ENCODE measurements at regions not wholly inside any gene's neighbourhood (a gene's known extent, or its start where the extent isn't known, plus 50 kb on each side); places are given as distances from the start of the nearest gene placed in this dataset.

DNA sequence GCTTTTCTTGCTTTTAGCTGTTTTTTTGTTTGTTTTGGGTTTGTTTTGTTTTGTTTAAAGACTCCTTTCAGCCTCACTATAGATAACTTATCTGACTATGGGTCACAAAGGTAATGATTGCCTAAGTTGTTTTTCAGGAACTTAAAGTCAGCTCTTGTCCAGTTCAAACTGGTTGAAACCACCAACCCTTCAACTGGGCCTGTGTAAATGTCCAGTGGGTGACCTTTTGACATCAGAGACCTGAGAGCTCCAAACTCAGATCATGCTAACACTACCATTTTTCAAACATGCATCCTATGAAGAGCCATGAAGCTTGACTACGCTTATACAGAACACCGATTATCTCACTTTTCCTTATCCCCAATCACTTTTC, 144.6 kb upstream of the RMP24 start:
- Histone ChIP-seq H3K4me1 (no peaks in the 10 kb centered on the region), H3K27ac (no peak overlapping the region), H3K9me3 (no peaks in the 10 kb centered on the region), H3K4me3 (no peak overlapping the region), H3K4me2 (no peak overlapping the region)
- TF ChIP-seq HOXA7 (CRISPR knock-in tag; IDR thresholded peaks at IDR 0.05) = no peak
- TF ChIP-seq FOSL2 (IDR thresholded peaks at IDR 0.05) = no peak
- TF ChIP-seq FOSL2 (CRISPR knock-in tag; IDR thresholded peaks at IDR 0.05) = no peak
- TF ChIP-seq, protein P1, sequence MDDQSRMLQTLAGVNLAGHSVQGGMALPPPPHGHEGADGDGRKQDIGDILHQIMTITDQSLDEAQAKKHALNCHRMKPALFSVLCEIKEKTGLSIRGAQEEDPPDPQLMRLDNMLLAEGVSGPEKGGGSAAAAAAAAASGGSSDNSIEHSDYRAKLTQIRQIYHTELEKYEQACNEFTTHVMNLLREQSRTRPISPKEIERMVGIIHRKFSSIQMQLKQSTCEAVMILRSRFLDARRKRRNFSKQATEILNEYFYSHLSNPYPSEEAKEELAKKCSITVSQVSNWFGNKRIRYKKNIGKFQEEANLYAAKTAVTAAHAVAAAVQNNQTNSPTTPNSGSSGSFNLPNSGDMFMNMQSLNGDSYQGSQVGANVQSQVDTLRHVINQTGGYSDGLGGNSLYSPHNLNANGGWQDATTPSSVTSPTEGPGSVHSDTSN (IDR thresholded peaks at IDR 0.05) = no peak
- TF ChIP-seq RFX5 (IDR thresholded peaks at IDR 0.05) = no peak
- TF ChIP-seq EP300 (IDR thresholded peaks at IDR 0.05) = no peak
- TF ChIP-seq, protein P2, sequence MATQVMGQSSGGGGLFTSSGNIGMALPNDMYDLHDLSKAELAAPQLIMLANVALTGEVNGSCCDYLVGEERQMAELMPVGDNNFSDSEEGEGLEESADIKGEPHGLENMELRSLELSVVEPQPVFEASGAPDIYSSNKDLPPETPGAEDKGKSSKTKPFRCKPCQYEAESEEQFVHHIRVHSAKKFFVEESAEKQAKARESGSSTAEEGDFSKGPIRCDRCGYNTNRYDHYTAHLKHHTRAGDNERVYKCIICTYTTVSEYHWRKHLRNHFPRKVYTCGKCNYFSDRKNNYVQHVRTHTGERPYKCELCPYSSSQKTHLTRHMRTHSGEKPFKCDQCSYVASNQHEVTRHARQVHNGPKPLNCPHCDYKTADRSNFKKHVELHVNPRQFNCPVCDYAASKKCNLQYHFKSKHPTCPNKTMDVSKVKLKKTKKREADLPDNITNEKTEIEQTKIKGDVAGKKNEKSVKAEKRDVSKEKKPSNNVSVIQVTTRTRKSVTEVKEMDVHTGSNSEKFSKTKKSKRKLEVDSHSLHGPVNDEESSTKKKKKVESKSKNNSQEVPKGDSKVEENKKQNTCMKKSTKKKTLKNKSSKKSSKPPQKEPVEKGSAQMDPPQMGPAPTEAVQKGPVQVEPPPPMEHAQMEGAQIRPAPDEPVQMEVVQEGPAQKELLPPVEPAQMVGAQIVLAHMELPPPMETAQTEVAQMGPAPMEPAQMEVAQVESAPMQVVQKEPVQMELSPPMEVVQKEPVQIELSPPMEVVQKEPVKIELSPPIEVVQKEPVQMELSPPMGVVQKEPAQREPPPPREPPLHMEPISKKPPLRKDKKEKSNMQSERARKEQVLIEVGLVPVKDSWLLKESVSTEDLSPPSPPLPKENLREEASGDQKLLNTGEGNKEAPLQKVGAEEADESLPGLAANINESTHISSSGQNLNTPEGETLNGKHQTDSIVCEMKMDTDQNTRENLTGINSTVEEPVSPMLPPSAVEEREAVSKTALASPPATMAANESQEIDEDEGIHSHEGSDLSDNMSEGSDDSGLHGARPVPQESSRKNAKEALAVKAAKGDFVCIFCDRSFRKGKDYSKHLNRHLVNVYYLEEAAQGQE (IDR thresholded peaks at IDR 0.05) = no peak
- no peak for TF ChIP-seq NPAS2 (CRISPR knock-in tag; IDR thresholded peaks at IDR 0.05; ENCODE audit: borderline replicate concordance)
- CTCF ChIA-PET = interaction anchor here (1.0 kb wide), 1 partner anchor 72 kb away, joined by 3 read pairs; no protein-coding TSS in a partner anchor
- 77% methylated on average over 2 of the region's 2 CpGs for WGBS (ENCODE audit: missing lambda C conversion rate)
- ATAC-seq = no peak
- POLR2A ChIA-PET = no interaction called here
- no peak for FAIRE-seq
- DNase-seq (ENCODE audit: low read depth in 1 of 2, low spot score in 1 of 2) = no peak

DNA sequence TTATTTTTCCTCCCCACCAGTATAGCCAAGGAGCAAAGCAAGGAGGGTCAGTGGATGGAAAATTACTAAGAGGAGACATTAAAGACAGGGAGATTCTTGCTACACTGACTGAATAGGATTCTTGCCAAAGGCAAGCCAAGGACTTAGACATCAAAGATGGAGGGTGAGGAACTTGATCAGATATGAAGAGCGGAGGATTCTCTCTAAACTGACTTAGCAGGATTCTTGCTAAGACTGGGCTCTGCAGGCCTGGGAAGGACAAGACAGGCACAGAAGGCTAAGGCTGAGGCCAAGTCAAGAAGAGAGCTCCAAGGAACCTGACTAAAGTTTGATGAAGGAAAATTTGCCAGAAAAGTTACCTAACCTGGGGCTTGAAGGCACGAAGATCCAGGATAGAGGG, 143.9 kb upstream of the RMP24 start:
- ChIA-PET POLR2A (no interaction called here), CTCF (no interaction called here)
- DNase-seq (ENCODE audit: low read depth in 1 of 2, low spot score in 1 of 2) (no peak), ATAC-seq (no peak), FAIRE-seq (no peak)
- TF ChIP-seq SREBF2 (IDR thresholded peaks at IDR 0.05) (no peak), MAZ (IDR thresholded peaks at IDR 0.05; ENCODE audit: borderline replicate concordance, low read depth, low read length) (no peak), CHD2 (IDR thresholded peaks at IDR 0.05; ENCODE audit: low read length, partially characterized antibody) (no peak), BHLHE40 (IDR thresholded peaks at IDR 0.05; ENCODE audit: low read depth, low read length) (no peak), HOXB5 (CRISPR knock-in tag; IDR thresholded peaks at IDR 0.05) (no peak), FOSL2 (IDR thresholded peaks at IDR 0.05) (no peak), FOSL2 (CRISPR knock-in tag; IDR thresholded peaks at IDR 0.05) (no peak), NPAS2 (CRISPR knock-in tag; IDR thresholded peaks at IDR 0.05; ENCODE audit: borderline replicate concordance) (no peak)
- TF ChIP-seq, protein P3, sequence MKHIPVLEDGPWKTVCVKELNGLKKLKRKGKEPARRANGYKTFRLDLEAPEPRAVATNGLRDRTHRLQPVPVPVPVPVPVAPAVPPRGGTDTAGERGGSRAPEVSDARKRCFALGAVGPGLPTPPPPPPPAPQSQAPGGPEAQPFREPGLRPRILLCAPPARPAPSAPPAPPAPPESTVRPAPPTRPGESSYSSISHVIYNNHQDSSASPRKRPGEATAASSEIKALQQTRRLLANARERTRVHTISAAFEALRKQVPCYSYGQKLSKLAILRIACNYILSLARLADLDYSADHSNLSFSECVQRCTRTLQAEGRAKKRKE (CRISPR knock-in tag; IDR thresholded peaks at IDR 0.05; ENCODE audit: low read depth) = no peak
- no peak overlapping the region for H3K27ac ChIP-seq
- H3K9me3 ChIP-seq = no peaks in the 10 kb centered on the region
- no peak overlapping the region for H3K4me2 ChIP-seq
- H3K4me1 ChIP-seq = no peaks in the 10 kb centered on the region
- 47% methylated on average over 2 of the region's 2 CpGs for WGBS (ENCODE audit: missing lambda C conversion rate)
- H3K4me3 ChIP-seq = no peak overlapping the region

DNA sequence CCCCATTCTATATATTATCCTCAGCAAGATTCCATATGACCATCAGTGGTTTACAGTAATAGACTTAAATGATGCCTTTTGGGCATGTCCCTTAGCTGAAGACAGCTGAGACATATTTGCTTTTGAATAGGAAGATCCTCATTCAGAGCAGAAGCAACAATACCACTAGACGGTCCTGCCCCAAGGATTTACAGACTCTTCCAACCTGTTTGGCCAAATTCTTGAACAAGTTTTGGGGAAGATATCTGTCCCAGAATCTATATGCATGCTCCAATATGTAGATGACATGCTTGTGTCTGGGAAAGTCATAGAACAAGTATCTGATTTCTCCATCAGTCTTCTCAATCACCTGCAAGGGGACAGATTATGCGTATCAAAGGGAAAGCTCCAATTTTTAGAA, 137.1 kb upstream of the RMP24 start:
- Histone ChIP-seq H3K27ac (no peak overlapping the region), H3K4me3 (no peak overlapping the region), H3K4me2 (no peak overlapping the region), H3K9me3 (no peaks in the 10 kb centered on the region), H3K4me1 (no peaks in the 10 kb centered on the region)
- no peak for ATAC-seq
- FAIRE-seq = no peak
- POLR2A ChIA-PET = no interaction called here
- 28% methylated on average over 2 of the region's 2 CpGs for WGBS (ENCODE audit: missing lambda C conversion rate)
- TF ChIP-seq CHD4 (IDR thresholded peaks at IDR 0.05; ENCODE audit: borderline replicate concordance) = no peak
- no peak for TF ChIP-seq FOSB (CRISPR knock-in tag; IDR thresholded peaks at IDR 0.05)
- no peak for TF ChIP-seq POLR2A (IDR thresholded peaks at IDR 0.05; ENCODE audit: low read length)
- no peak for TF ChIP-seq EHMT2 (IDR thresholded peaks at IDR 0.05; ENCODE audit: low read depth)
- TF ChIP-seq EP300 (IDR thresholded peaks at IDR 0.05) = no peak
- TF ChIP-seq RNF2 (IDR thresholded peaks at IDR 0.05; ENCODE audit: borderline replicate concordance, low read depth) = no peak
- no peak for TF ChIP-seq TFCP2L1 (CRISPR knock-in tag; IDR thresholded peaks at IDR 0.05)
- TF ChIP-seq NFE2L2 (conservative IDR thresholded peaks at IDR 0.05; ENCODE audit: low read length) = no peak
- no peak for TF ChIP-seq HDAC2 (IDR thresholded peaks at IDR 0.05)
- no peak for TF ChIP-seq ZNF302 (CRISPR knock-in tag; IDR thresholded peaks at IDR 0.05)
- TF ChIP-seq SMC3 (IDR thresholded peaks at IDR 0.05) = no peak
- no peak for DNase-seq (ENCODE audit: low read depth in 1 of 2, low spot score in 1 of 2)
- CTCF ChIA-PET = no interaction called here
